Activated T-helper 2 cell treated with anti-CD3 and anti-CD28 coated beads, Interferon-gamma antibody, Interleukin-2, Interleukin-4, amounts not matched to agents 10 μg/mL and 5 μg/mL and 100 μg/mL, durations not matched to agents 14 hours and 24 hours and 36 hours (primary cell): ENCODE measurements at regions not wholly inside any gene's neighbourhood (a gene's known extent, or its start where the extent isn't known, plus 50 kb on each side); places are given as distances from the start of the nearest gene placed in this dataset.
"Not testable (repeated sequence)": the region's sequence is repeated elsewhere in the genome, so short reads cannot be mapped to it uniquely, and the experiment has no call there.

Source experiments
- DNase-seq: peaks from one replicate; pipeline ENCODE4 v3.0.0; 2021; ENCODE audit warnings: low spot score
- H3K27ac Mint-ChIP-seq: one replicate; pipeline ENCODE4 v1.8.0; 2021; ENCODE audit warnings: mixed read lengths
- H3K27me3 Mint-ChIP-seq: one replicate; pipeline ENCODE4 v1.8.0; 2021; ENCODE audit warnings: low read depth, mixed read lengths
- H3K36me3 Mint-ChIP-seq: one replicate; pipeline ENCODE4 v1.8.0; 2021; ENCODE audit warnings: low read depth, mixed read lengths
- H3K4me1 Mint-ChIP-seq: one replicate; pipeline ENCODE4 v1.8.0; 2021; ENCODE audit warnings: low read depth, mixed read lengths
- H3K4me3 Mint-ChIP-seq: one replicate; pipeline ENCODE4 v1.8.0; 2021; ENCODE audit warnings: low read depth, mild to moderate bottlenecking, moderate library complexity, mixed read lengths
- H3K9me3 Mint-ChIP-seq: one replicate; pipeline ENCODE4 v1.8.0; 2021; ENCODE audit warnings: mixed read lengths
- intact Hi-C: fragments of 100-400 bp; cut with micrococcal nuclease; formaldehyde crosslinking; loops from one replicate; pipeline ENCODE4 v1.15.1; 2023

DNA sequence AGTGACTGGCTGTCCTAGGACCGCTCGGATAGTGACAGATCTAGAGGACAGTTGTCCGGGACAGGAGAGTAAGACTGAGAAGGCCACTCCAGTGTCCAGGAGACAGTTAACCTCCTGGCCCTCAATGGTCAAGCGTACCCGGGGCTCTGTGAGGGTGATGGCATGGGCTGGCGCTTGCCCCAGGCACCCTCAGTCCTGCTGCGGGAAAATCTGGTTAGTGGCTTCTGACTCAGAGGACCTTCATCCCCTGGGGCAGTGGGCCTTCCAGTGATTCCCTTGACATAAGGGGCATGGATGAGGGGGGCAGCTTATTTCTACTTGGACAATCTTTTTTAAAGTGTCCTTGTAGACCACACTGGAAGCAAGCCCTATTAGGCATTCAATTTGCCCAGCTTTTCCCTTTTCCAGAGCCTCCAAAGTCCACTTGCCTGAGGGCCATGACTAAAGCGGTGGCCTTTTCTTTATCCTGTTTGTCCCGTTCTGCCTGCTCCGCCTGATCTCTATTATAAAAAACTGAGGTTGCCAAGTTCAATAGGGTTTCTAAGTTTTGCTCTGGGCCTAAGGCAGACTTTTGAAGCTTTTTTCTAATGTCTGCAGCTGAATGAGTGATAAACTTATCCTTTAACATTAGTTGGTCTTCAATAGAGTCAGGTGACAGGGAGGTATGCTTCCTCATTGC lies 139.8 kb downstream of the COX18 start:
- H3K36me3 Mint-ChIP-seq, intact Hi-C loops, H3K4me3 Mint-ChIP-seq, H3K27me3 Mint-ChIP-seq, H3K9me3 Mint-ChIP-seq, H3K4me1 Mint-ChIP-seq, H3K27ac Mint-ChIP-seq, DNase-seq: not testable (repeated sequence)

DNA sequence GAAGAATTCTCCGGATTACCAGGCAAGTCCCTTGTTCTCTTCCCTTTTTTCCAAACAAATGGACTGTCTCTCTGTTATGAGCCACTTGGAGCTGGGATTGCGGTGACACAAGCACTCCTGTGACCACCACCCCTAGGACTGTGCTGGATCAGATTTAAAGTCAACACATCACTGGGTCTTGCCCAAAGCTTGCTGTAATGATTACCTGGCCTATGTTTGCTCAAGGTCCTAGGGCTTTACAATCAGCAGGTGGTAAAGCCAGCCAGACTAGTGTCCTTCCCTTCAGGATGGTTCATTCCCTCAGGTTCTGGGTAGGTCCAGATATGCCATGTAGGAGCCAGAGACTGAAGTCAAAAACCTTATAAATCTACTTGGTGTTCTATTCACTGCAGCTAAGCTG lies 144.7 kb downstream of the COX18 start:
- intact Hi-C loops, result no loop called here
- Mint-ChIP-seq H3K4me1 (no peaks in the 10 kb centered on the region), H3K9me3 (no peaks in the 10 kb centered on the region), H3K27me3 (no peaks in the 10 kb centered on the region), H3K27ac (no peak overlapping the region), H3K4me3 (no peak overlapping the region), H3K36me3 (no peaks in the 10 kb centered on the region)
- DNase-seq, result no peak

- intact Hi-C loops, result no loop called here
- no peak for DNase-seq
- Mint-ChIP-seq H3K4me3 (no peak overlapping the region), H3K9me3 (no peaks in the 10 kb centered on the region), H3K27me3 (no peaks in the 10 kb centered on the region), H3K36me3 (no peaks in the 10 kb centered on the region), H3K27ac (no peak overlapping the region), H3K4me1 (no peaks in the 10 kb centered on the region)
These were observed 149.6 kb downstream of the COX18 start for GRCh38 chr4:72919937-72920336.

- no peak overlapping the region for H3K27ac Mint-ChIP-seq
- intact Hi-C loops, result no loop called here
- H3K27me3 Mint-ChIP-seq, result no peaks in the 10 kb centered on the region
- no peak overlapping the region for H3K4me3 Mint-ChIP-seq
- no peaks in the 10 kb centered on the region for H3K9me3 Mint-ChIP-seq
- DNase-seq, result no peak
- no peaks in the 10 kb centered on the region for H3K36me3 Mint-ChIP-seq
- no peaks in the 10 kb centered on the region for H3K4me1 Mint-ChIP-seq
These were observed 150.1 kb downstream of the COX18 start for GRCh38 chr4:72919464-72919863.

- H3K27me3 Mint-ChIP-seq, result no peaks in the 10 kb centered on the region
- H3K27ac Mint-ChIP-seq, result no peak overlapping the region
- H3K36me3 Mint-ChIP-seq, result no peaks in the 10 kb centered on the region
- H3K9me3 Mint-ChIP-seq, result no peaks in the 10 kb centered on the region
- H3K4me3 Mint-ChIP-seq, result no peak overlapping the region
- intact Hi-C loops, result no loop called here
- DNase-seq, result no peak
- no peaks in the 10 kb centered on the region for H3K4me1 Mint-ChIP-seq
These were observed 151.2 kb downstream of the COX18 start for GRCh38 chr4:72918362-72918761.

GRCh38 chr4:72911316-72911715 lies 158.2 kb downstream of the COX18 start:
- Mint-ChIP-seq H3K27ac (no peak overlapping the region), H3K4me1 (no peaks in the 10 kb centered on the region), H3K4me3 (no peak overlapping the region), H3K27me3 (no peaks in the 10 kb centered on the region), H3K36me3 (no peaks in the 10 kb centered on the region), H3K9me3 (no peaks in the 10 kb centered on the region)
- DNase-seq, result no peak
- intact Hi-C loops, result no loop called here

- Mint-ChIP-seq H3K36me3 (no peaks in the 10 kb centered on the region), H3K9me3 (no peaks in the 10 kb centered on the region)
- intact Hi-C loops, result no loop called here
These were observed 160.1 kb downstream of the COX18 start for GRCh38 chr4:72909461-72909860.

DNA sequence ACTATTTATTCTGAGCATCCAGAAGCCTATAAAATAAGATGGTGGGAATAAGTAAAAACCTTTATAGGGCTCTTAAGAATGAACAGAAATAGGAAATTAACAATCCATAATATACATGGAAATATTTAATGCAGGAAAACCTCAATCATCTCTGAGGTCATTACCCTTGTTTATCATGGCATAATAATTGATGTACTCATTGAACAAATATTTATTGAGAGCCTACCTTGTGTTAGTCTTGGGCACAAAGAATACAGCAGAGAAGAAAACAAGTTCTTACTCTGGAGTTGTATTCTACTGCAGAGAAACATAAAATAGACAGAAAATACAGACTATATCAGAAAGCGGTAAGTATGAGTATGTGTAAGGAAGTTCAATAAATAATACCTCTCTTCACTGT lies 167.2 kb downstream of the COX18 start:
- intact Hi-C loops, result no loop called here

More at GRCh38 chr4:72909461-72909860, 160.1 kb downstream of the COX18 start:
- no peak overlapping the region for H3K27ac Mint-ChIP-seq
- H3K27me3 Mint-ChIP-seq, result no peaks in the 10 kb centered on the region
- no peak for DNase-seq
- H3K4me1 Mint-ChIP-seq, result no peaks in the 10 kb centered on the region
- H3K4me3 Mint-ChIP-seq, result no peak overlapping the region

GRCh38 chr4:72901553-72901952 lies 168.0 kb downstream of the COX18 start:
- intact Hi-C loops, result no loop called here
- Mint-ChIP-seq H3K4me3 (no peak overlapping the region), H3K27ac (no peak overlapping the region), H3K27me3 (no peaks in the 10 kb centered on the region), H3K4me1 (no peaks in the 10 kb centered on the region), H3K9me3 (no peaks in the 10 kb centered on the region), H3K36me3 (no peaks in the 10 kb centered on the region)
- no peak for DNase-seq

More for the DNA sequence above, 167.2 kb downstream of the COX18 start:
- Mint-ChIP-seq H3K36me3 (no peaks in the 10 kb centered on the region), H3K4me3 (no peak overlapping the region), H3K27ac (no peak overlapping the region), H3K4me1 (no peaks in the 10 kb centered on the region), H3K27me3 (no peaks in the 10 kb centered on the region), H3K9me3 (no peaks in the 10 kb centered on the region)
- DNase-seq, result no peak

GRCh38 chr4:72900952-72901351 lies 168.6 kb downstream of the COX18 start:
- Mint-ChIP-seq H3K4me3 (no peak overlapping the region), H3K27me3 (no peaks in the 10 kb centered on the region), H3K9me3 (no peaks in the 10 kb centered on the region), H3K36me3 (no peaks in the 10 kb centered on the region), H3K4me1 (no peaks in the 10 kb centered on the region), H3K27ac (no peak overlapping the region)
- DNase-seq, result no peak
- intact Hi-C loops, result no loop called here

DNA sequence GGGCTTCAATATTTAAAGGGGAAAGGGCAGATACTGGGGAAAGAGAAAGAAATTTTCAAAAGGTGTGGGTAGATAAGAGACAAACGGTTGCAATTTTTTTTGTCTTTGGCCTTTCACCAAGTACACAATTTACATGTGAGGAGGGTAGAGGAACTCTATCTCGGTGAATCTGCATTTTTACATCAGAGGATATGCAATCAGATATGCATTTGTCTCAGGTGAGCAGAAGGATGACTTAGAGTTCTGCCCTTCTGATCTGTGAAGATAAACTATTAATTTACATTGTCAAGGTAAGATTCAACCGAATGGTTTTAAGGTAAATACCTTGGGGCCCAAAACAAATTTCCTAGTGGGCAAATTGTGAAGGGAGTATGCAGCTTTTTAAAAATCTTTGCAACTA lies 169.9 kb downstream of the COX18 start:
- no peak overlapping the region for H3K27ac Mint-ChIP-seq
- DNase-seq, result no peak
- H3K27me3 Mint-ChIP-seq, result no peaks in the 10 kb centered on the region
- H3K9me3 Mint-ChIP-seq, result no peaks in the 10 kb centered on the region
- no peaks in the 10 kb centered on the region for H3K4me1 Mint-ChIP-seq
- H3K4me3 Mint-ChIP-seq, result no peak overlapping the region
- intact Hi-C loops, result no loop called here
- no peaks in the 10 kb centered on the region for H3K36me3 Mint-ChIP-seq

DNA sequence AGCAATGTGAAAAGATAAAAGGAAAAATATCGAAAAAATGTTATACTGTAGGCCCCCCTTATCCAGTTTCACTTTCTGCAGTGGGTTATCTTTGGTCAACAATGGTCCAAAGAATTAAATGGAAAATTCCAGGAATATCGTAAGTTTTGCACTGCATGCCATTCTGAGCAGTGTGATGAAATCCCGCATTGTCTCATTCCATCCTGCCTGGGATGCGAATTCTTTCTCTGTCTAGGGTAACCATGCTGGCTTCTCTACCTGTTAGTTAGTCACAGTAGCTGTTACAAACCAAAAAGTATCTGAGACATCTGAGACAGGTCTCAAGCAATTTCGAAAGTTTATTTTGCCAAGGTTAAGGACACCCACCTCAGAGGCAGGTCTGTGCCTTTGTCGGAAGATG lies 170.3 kb downstream of the COX18 start:
- DNase-seq, result no peak
- H3K36me3 Mint-ChIP-seq, result no peaks in the 10 kb centered on the region
- no peak overlapping the region for H3K4me3 Mint-ChIP-seq
- no peaks in the 10 kb centered on the region for H3K4me1 Mint-ChIP-seq
- no peak overlapping the region for H3K27ac Mint-ChIP-seq
- no peaks in the 10 kb centered on the region for H3K27me3 Mint-ChIP-seq
- no peaks in the 10 kb centered on the region for H3K9me3 Mint-ChIP-seq
- intact Hi-C loops, result no loop called here

DNA sequence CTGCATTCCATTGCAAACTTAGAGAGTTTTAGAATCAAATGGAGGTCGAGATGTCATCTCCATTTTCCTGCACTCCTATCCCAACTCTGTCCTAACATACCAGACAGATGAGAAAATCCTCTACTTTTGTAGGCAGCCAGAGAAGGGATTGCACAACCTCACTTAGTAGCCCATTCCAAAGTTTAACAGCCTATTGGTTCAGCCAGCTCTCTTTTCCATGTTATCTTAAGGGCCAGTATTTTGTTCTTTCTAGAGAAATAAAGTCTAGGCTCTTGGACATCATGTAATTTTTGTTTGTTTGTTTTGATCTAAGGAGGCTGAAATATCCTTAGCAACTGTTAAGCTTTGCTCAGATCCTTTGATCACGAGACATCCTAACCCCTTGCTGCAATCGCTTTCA lies 173.0 kb downstream of the COX18 start:
- Mint-ChIP-seq H3K27ac (no peak overlapping the region), H3K27me3 (no peaks in the 10 kb centered on the region), H3K4me3 (no peak overlapping the region), H3K36me3 (no peaks in the 10 kb centered on the region), H3K4me1 (no peaks in the 10 kb centered on the region), H3K9me3 (no peaks in the 10 kb centered on the region)
- intact Hi-C loops, result no loop called here
- no peak for DNase-seq

DNA sequence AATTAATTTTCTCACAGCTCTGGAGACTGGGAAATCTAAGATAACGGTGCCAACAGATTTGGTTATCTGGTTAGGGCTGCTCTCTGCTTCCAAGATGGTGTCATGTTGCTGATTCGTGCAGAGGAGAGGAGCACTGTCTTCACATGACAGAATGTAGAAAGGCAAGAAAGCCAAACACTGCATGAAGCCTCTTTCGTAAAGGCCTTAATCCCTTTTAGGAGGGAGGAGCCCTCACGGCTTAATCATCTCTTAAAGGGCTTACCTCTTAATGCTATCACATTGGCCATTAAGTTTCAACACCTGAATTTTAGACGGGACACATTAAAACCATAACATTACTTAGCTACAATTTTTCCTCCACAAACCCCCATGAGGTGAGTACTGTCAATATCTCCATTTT lies 174.1 kb downstream of the COX18 start:
- no peaks in the 10 kb centered on the region for H3K36me3 Mint-ChIP-seq

More for the DNA sequence above, 174.1 kb downstream of the COX18 start:
- H3K4me1 Mint-ChIP-seq, result no peaks in the 10 kb centered on the region
- no peak for DNase-seq
- H3K27me3 Mint-ChIP-seq, result no peaks in the 10 kb centered on the region
- no peak overlapping the region for H3K4me3 Mint-ChIP-seq
- intact Hi-C loops, result no loop called here
- H3K9me3 Mint-ChIP-seq, result no peaks in the 10 kb centered on the region
- H3K27ac Mint-ChIP-seq, result no peak overlapping the region
